ENCODE measurements at regions not wholly inside any gene's neighbourhood (a gene's known extent, or its start where the extent isn't known, plus 50 kb on each side); places are given as distances from the start of the nearest gene placed in this dataset.

DNA sequence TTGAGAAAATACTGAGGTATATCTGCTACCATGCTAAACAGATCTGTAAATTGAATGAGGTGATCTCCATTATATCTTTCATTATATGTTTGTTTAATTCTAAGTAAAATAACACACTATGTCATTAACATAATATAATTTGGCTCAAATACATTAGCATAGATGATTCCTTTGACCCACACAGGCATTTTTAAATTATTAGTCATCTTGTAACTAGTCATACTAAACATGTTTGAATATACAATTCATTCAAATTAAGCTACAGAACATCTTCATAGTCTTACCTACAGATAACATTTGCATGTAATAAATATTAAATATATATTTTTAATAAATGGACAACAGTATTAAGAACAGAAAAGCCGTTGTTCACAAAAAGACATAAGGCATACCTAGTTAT, 52.7 kb upstream of the KYNU start:
- Histone ChIP-seq H3K9ac (replicated peaks in 1 of 4; ENCODE audit: extremely low read depth in 1 of 4, low read depth in 3 of 4, low read length in 3 of 4) (no peak overlapping the region), H3K79me1 (ENCODE audit: low read depth, low read length) (no peaks in the 10 kb centered on the region), H4K91ac (replicated peaks; ENCODE audit: insufficient read length, low read length) (no peak overlapping the region), H3K4me3 (ENCODE audit: extremely low read depth in 1 of 4, insufficient read depth in 2 of 4, low read depth in 3 of 4, low read length in 4 of 4) (no peak overlapping the region), H2BK5ac (ENCODE audit: low read depth, low read length) (no peak overlapping the region), H3K18ac (ENCODE audit: extremely low read depth, low read length) (no peak overlapping the region), H3K4me1 (replicated peaks in 1 of 4; ENCODE audit: control insufficient read depth in 3 of 4, insufficient read depth in 4 of 4, low read length in 3 of 4) (no peaks in the 10 kb centered on the region), H2BK20ac (ENCODE audit: low read length) (no peak overlapping the region), H3K56ac (replicated peaks; ENCODE audit: insufficient read length, low read depth, low read length) (no peak overlapping the region), H3K14ac (ENCODE audit: insufficient read length) (no peak overlapping the region), H2AFZ (ENCODE audit: low read length) (no peak overlapping the region), H3K79me2 (ENCODE audit: control insufficient read depth in 1 of 2, insufficient read depth in 2 of 2, low read length in 2 of 2) (no peaks in the 10 kb centered on the region), H2BK12ac (ENCODE audit: low read depth, low read length) (no peak overlapping the region), H3K27ac (ENCODE audit: low read depth, low read length) (no peak overlapping the region), H4K8ac (ENCODE audit: extremely low read depth, insufficient read depth, low read length) (no peak overlapping the region), H3K9me3 (ENCODE audit: insufficient read depth in 2 of 2, low read depth in 1 of 2, low read length in 1 of 2) (no peaks in the 10 kb centered on the region), H3K23me2 (ENCODE audit: low read depth, low read length) (no peaks in the 10 kb centered on the region), H3K4me2 (ENCODE audit: insufficient read depth in 1 of 2, low read depth in 2 of 2, low read length in 2 of 2) (no peak overlapping the region), H4K5ac (ENCODE audit: insufficient read length, low read depth, low read length) (no peak overlapping the region), H2BK15ac (ENCODE audit: low read length) (no peak overlapping the region), H2BK120ac (replicated peaks; ENCODE audit: low read depth, low read length) (no peak overlapping the region), H3K36me3 (ENCODE audit: control insufficient read depth in 2 of 4, insufficient read depth in 4 of 4, low read length in 3 of 4) (no peaks in the 10 kb centered on the region), H4K20me1 (replicated peaks in 1 of 2; ENCODE audit: control insufficient read depth in 1 of 2, insufficient read depth in 2 of 2, low read length in 2 of 2) (no peaks in the 10 kb centered on the region), H3K23ac (ENCODE audit: insufficient read length) (no peak overlapping the region), H2AK5ac (ENCODE audit: low read depth, low read length) (no peak overlapping the region), H3K4ac (replicated peaks; ENCODE audit: insufficient read length, low read depth, low read length) (no peak overlapping the region), H3K27me3 (replicated peaks in 1 of 4; ENCODE audit: control insufficient read depth in 3 of 4, extremely low read depth in 1 of 4, insufficient read depth in 3 of 4, low read length in 3 of 4) (no peaks in the 10 kb centered on the region)
- CTCF ChIA-PET (ENCODE audit: partially characterized antibody): no interaction called here
- FAIRE-seq (no peak), DNase-seq (ENCODE audit: low read depth in 1 of 2, low spot score in 2 of 2) (no peak)
- POLR2A ChIA-PET (ENCODE audit: partially characterized antibody): no interaction called here
- 89% methylated on average over 1 of the region's 1 CpG; no CpG with 5 or more reads in 1 of the 2 experiments for WGBS, 2 experiments (ENCODE audit: extremely low coverage in 1 of 2, insufficient coverage in 1 of 2, insufficient read length in 1 of 2, insufficient replicate concordance in 2 of 2, low coverage in 1 of 2, low lambda C conversion rate in 2 of 2, missing lambda C conversion rate in 1 of 2)
- TF ChIP-seq, protein P1, sequence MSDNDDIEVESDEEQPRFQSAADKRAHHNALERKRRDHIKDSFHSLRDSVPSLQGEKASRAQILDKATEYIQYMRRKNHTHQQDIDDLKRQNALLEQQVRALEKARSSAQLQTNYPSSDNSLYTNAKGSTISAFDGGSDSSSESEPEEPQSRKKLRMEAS (IDR thresholded peaks at IDR 0.05): no peak
- TF ChIP-seq KDM4A (IDR thresholded peaks at IDR 0.05; ENCODE audit: low read depth, low read length, severe bottlenecking) (no peak), BRCA1 (IDR thresholded peaks at IDR 0.05; ENCODE audit: low read depth, low read length) (no peak), NANOG (IDR thresholded peaks at IDR 0.05; ENCODE audit: insufficient read depth, low read depth, low read length, poor library complexity, severe bottlenecking) (no peak), POLR2AphosphoS5 (IDR thresholded peaks at IDR 0.05; ENCODE audit: low read depth, low read length) (no peak), FOSL1 (IDR thresholded peaks at IDR 0.05; ENCODE audit: insufficient read depth, low read depth, low read length) (no peak), SIX5 (IDR thresholded peaks at IDR 0.05; ENCODE audit: low read depth, low read length) (no peak), JUND (IDR thresholded peaks at IDR 0.05; ENCODE audit: low read length) (no peak), SRF (IDR thresholded peaks at IDR 0.05; ENCODE audit: low read depth, low read length) (no peak), SP1 (IDR thresholded peaks at IDR 0.05; ENCODE audit: low read depth, low read length) (no peak), BCL11A (IDR thresholded peaks at IDR 0.05; ENCODE audit: low read depth in 2 of 2, low read length in 2 of 2) (no peak), ZNF274 (IDR thresholded peaks at IDR 0.05; ENCODE audit: borderline replicate concordance, extremely low read depth, low read length) (no peak), GTF2F1 (IDR thresholded peaks at IDR 0.05; ENCODE audit: borderline replicate concordance, low read depth, low read length) (no peak), PHF8 (conservative IDR thresholded peaks at IDR 0.05; ENCODE audit: low read depth, low read length) (no peak), YY1 (IDR thresholded peaks at IDR 0.05; ENCODE audit: low read depth, low read length) (no peak), CHD2 (IDR thresholded peaks at IDR 0.05; ENCODE audit: low read length) (no peak), EZH2 (IDR thresholded peaks at IDR 0.05; ENCODE audit: low read depth, low read length, severe bottlenecking) (no peak)

Measured in H1 (cell line).